GM12874 (cell line): ENCODE measurements at regions not wholly inside any gene's neighbourhood (a gene's known extent, or its start where the extent isn't known, plus 50 kb on each side); places are given as distances from the start of the nearest gene placed in this dataset.

ENCODE experiments used
- CTCF ChIP-seq: IDR thresholded peaks from 2 replicates; pipeline ENCODE4 v1.5.1; 2011; ENCODE audit warnings: low read depth, mild to moderate bottlenecking, control low read depth, low read length, moderate library complexity; ENCODE audit not compliant: insufficient read depth

DNA sequence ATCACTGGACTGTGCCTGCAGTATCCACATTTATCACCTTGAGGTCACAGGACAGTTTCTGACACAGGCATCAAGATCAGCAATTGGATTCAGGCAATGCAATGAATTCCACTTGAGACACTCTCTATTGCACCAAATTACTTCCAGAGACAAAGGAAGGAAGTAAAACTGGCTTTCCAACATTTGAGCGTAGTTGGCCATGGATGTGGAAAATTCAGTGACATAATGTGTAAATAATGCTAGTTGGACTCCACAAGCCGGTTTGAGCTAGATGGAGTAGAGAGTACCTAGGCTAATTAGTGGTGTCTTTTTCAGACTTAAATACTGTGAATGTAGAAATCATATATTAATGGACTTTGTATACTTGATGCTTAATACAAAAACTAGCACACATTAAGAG lies 168.3 kb upstream of the SYT1 start:
- no peak for TF ChIP-seq CTCF

DNA sequence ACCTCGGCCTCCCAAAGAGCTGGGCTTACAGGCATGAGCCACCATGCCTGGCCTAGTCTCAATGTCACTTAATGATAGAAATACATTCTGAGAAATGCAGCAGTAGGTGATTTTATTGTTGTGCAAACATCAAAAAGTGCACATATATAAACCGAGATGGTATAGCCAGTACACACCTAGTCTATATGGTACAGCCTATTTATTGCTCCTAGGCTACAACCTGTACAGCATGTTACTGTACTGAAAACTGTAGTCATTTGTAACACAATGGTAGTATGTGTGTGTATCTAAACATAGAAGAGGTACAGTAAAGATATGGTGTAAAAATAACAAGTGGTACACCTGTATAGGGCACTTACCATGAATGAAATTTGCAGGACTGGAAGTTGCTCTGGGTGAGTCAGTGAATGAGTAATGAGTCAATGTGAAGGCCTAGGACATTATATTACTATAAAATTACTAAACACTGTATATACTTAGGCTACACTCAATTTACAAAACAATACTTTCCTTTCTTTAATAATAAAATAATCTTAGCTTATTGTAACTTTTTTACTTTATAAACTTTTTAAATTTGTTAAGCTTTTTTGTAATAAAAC lies 166.7 kb upstream of the SYT1 start:
- no peak for TF ChIP-seq CTCF

DNA sequence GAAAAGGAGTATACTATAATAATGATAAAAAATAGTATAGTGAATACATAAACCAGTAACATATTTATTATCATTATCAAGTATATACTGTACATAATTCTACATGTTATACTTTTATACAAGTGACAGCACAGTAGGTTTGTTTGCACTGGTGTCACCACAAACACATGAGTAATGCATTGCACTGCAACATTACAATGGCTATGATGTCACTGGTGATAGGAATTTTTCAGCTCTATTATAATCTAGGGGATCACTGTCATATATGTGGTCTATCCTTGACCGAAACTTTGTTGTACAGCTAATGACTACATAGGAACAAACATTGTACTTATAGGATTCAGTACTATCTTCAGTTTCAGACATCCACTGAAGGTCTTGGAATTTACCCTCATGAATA lies 165.8 kb upstream of the SYT1 start:
- no peak for TF ChIP-seq CTCF

GRCh38 chr12:78700565-78700964 lies 164.0 kb upstream of the SYT1 start:
- TF ChIP-seq CTCF: no peak

GRCh38 chr12:78703820-78704525 lies 160.6 kb upstream of the SYT1 start:
- no peak for TF ChIP-seq CTCF

GRCh38 chr12:78711954-78712353 lies 152.6 kb upstream of the SYT1 start:
- TF ChIP-seq CTCF: no peak

- no peak for TF ChIP-seq CTCF
Measured at GRCh38 chr12:78712834-78713481, 151.6 kb upstream of the SYT1 start.
